ENCODE measurements at regions not wholly inside any gene's neighbourhood (a gene's known extent, or its start where the extent isn't known, plus 50 kb on each side); places are given as distances from the start of the nearest gene placed in this dataset.
"Not testable (repeated sequence)": the region's sequence is repeated elsewhere in the genome, so short reads cannot be mapped to it uniquely, and the experiment has no call there.

DNA sequence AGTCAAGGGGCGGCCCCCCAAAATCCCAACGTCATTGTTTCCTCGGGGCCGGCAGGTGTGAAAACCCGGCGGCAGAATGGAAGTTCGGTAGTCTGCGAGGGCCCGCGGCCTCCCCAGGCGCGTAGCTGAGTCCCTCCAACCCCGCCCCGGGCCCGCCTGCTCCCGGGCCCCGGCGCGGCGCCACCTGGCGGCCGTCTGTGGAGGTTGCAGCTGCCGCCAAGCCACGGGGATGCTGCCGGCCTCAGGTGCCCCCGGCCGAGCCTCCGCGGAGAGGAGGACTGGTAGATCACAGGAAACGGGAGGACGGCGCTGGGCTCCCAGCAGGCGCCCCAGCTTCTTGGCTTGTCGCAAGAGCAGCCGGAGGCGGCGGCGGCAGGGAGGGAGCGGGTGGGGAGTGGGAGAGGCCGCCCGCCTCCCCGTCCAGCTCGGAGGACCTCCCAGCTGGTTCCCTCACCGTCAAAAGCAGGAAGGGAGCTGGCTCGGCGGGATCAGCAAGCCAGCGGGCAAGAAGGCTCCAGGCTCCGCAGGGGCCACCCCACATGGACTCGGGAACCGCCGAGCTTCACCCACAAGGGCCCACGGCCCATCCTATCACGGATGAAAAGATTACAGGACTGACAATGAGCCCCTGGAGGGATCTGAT, 86.7 kb downstream of the FAM72C start:
- TF ChIP-seq, protein P1, sequence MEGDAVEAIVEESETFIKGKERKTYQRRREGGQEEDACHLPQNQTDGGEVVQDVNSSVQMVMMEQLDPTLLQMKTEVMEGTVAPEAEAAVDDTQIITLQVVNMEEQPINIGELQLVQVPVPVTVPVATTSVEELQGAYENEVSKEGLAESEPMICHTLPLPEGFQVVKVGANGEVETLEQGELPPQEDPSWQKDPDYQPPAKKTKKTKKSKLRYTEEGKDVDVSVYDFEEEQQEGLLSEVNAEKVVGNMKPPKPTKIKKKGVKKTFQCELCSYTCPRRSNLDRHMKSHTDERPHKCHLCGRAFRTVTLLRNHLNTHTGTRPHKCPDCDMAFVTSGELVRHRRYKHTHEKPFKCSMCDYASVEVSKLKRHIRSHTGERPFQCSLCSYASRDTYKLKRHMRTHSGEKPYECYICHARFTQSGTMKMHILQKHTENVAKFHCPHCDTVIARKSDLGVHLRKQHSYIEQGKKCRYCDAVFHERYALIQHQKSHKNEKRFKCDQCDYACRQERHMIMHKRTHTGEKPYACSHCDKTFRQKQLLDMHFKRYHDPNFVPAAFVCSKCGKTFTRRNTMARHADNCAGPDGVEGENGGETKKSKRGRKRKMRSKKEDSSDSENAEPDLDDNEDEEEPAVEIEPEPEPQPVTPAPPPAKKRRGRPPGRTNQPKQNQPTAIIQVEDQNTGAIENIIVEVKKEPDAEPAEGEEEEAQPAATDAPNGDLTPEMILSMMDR (IDR thresholded peaks at IDR 0.05): peak in 6 of 7 experiments; percentile 27 to 81 (median 40)
- TF ChIP-seq POLR2A (IDR thresholded peaks at IDR 0.05): not testable (repeated sequence)

Measured in body of pancreas (tissue), 4 donors.